GM23248 (cell line): ENCODE measurements at regions not wholly inside any gene's neighbourhood (a gene's known extent, or its start where the extent isn't known, plus 50 kb on each side); places are given as distances from the start of the nearest gene placed in this dataset.

Source experiments
- EZH2 ChIP-seq: fragments of 200-600 bp; sonication (generic); IDR thresholded peaks from 2 replicates; pipeline ENCODE4 v1.6.1; 2018; ENCODE audit warnings: antibody characterized with exemption, mild to moderate bottlenecking; ENCODE audit not compliant: insufficient read depth, poor library complexity, severe bottlenecking
- EZH2phosphoT487 ChIP-seq: fragments of 200-600 bp; sonication (generic); IDR thresholded peaks from 2 replicates; pipeline ENCODE4 v1.6.1; 2018; ENCODE audit warnings: antibody characterized with exemption, moderate library complexity, mild to moderate bottlenecking, low read depth; ENCODE audit not compliant: insufficient read depth

- no peak for TF ChIP-seq EZH2
- no peak for TF ChIP-seq EZH2phosphoT487
Measured at GRCh38 chr17:54694287-54694887, 206.3 kb upstream of the TOM1L1 start.
